Panc1 (cell line): ENCODE measurements at regions not wholly inside any gene's neighbourhood (a gene's known extent, or its start where the extent isn't known, plus 50 kb on each side); places are given as distances from the start of the nearest gene placed in this dataset.

Source experiments
- ATAC-seq: fragments of 200-7000 bp; cut with Tn5 transposase; 2 replicates; pipeline ENCODE4 v1.9.1; 2020; ENCODE audit warnings: mild to moderate bottlenecking, moderate library complexity
- BruUV-seq: library from RNA; stranded (reverse); fragments of 400-500 nt; replicated peaks from 2 replicates; lab custom pipeline; 2021; lab: Mats Ljungman, UMichigan
- CTCF ChIA-PET: fragments of 300-600 bp; sonication (Branson Sonifier 250); formaldehyde crosslinking; loops from one replicate; lab custom pipeline; 2022; ENCODE audit warnings: antibody characterized with exemption; lab: Charles Lee
- POLR2A ChIA-PET: fragments of 300-600 bp; sonication (Branson Sonifier 250); formaldehyde crosslinking; loops from one replicate; lab custom pipeline; 2022; ENCODE audit warnings: antibody characterized with exemption; lab: Charles Lee
- DNase-seq: peaks from one replicate; pipeline ENCODE4 v3.0.0-alpha.2; 2010; ENCODE audit warnings: low read depth, low spot score
- H3K27ac ChIP-seq: 2 replicates; pipeline ENCODE4 v1.5.1; 2011; ENCODE audit warnings: mild to moderate bottlenecking, low read length, inconsistent platforms
- H3K27me3 ChIP-seq: fragments of 200-500 bp; sonication (Bioruptor generic); 2 replicates; pipeline ENCODE4 v1.6.0; 2014; ENCODE audit warnings: low read length, inconsistent platforms; ENCODE audit not compliant: control insufficient read depth, insufficient read depth
- H3K36me3 ChIP-seq: fragments of 200-500 bp; sonication (Bioruptor generic); 2 replicates; pipeline ENCODE4 v1.5.1; 2014; ENCODE audit warnings: inconsistent platforms, mild to moderate bottlenecking, low read length, moderate library complexity; ENCODE audit not compliant: control insufficient read depth, insufficient read depth
- H3K4me1 ChIP-seq: 2 replicates; pipeline ENCODE4 v1.5.1; 2011; ENCODE audit warnings: inconsistent platforms, mild to moderate bottlenecking, low read length, moderate library complexity; ENCODE audit not compliant: control insufficient read depth, insufficient read depth
- H3K4me3 ChIP-seq, 2 experiments: 2 replicates each; pipeline ENCODE4 v1.5.1; 2011 to 2012; ENCODE audit warnings: low read depth in 2 of 2, low read length in 2 of 2, mild to moderate bottlenecking in 2 of 2, inconsistent platforms in 1 of 2, moderate library complexity in 1 of 2
- H3K9me3 ChIP-seq: fragments of 200-500 bp; sonication (Bioruptor generic); 2 replicates; pipeline ENCODE4 v1.5.1; 2014; ENCODE audit warnings: low read depth, mild to moderate bottlenecking, inconsistent platforms, low read length, moderate library complexity; ENCODE audit not compliant: control insufficient read depth, insufficient read depth
- POLR2AphosphoS5 ChIP-seq: IDR thresholded peaks from 2 replicates; pipeline ENCODE4 v1.6.1; 2012; ENCODE audit warnings: mild to moderate bottlenecking, low read depth, low read length, moderate library complexity
- SIN3A ChIP-seq: IDR thresholded peaks from 2 replicates; pipeline ENCODE4 v1.6.1; 2012; ENCODE audit warnings: low read depth, mild to moderate bottlenecking, low read length, moderate library complexity, borderline replicate concordance; ENCODE audit not compliant: insufficient read depth
- TCF7L2 ChIP-seq: IDR thresholded peaks from 2 replicates; pipeline ENCODE4 v1.6.1; 2011; ENCODE audit warnings: mild to moderate bottlenecking, low read depth, low read length, inconsistent platforms
- in situ Hi-C: cut with HindIII; loops from 2 replicates; pipeline ENCODE4 v1.10.0; 2016; ENCODE audit warnings: low sequenced_read_pairs, low pct_unique_long_range_greater_than_20kb
- intact Hi-C: fragments of 100-400 bp; cut with micrococcal nuclease; formaldehyde crosslinking; loops from one replicate; pipeline ENCODE4 v1.10.0; 2022; ENCODE audit not compliant: unreplicated experiment
- TF ChIP-seq, protein P1 (sequence below): fragments of 450-650 bp; IDR thresholded peaks from 2 replicates; pipeline ENCODE4 v1.5.1; 2017; ENCODE audit warnings: mild to moderate bottlenecking
- TF ChIP-seq, protein P2 (sequence below), 2 experiments: IDR thresholded peaks; 2 replicates each; pipeline ENCODE4 v1.6.1; 2011 to 2012; ENCODE audit warnings: low read depth in 2 of 2, control low read depth in 1 of 2, low read length in 1 of 2, mild to moderate bottlenecking in 1 of 2, moderate library complexity in 1 of 2; ENCODE audit not compliant: insufficient read depth in 1 of 2

DNA sequence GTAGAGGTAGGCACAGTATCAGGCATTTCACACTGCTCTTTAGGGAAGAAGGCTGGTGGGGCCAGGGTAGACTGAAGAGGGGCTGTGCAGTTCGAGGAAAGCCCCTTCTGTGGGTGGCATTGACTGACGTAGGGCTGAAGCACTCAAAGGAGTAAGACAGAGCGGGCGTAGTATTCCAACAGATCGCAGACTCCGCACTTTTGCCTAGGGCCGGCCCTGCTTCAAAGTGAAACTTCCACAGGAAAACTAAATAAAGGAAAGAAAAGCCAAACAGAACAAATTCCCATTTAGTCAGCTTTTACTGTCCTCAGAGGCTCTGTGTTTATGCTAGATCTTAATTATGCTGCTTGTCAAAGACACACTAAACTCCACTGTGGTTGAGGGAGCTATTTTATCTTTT is 493.0 kb upstream of the WWC1 start:
- H3K27me3 ChIP-seq = no peaks in the 10 kb centered on the region
- in situ Hi-C loops = no loop called here
- H3K9me3 ChIP-seq = no peaks in the 10 kb centered on the region
- H3K36me3 ChIP-seq = no peaks in the 10 kb centered on the region
- CTCF ChIA-PET = no interaction called here
- H3K27ac ChIP-seq = no peak overlapping the region
- TF ChIP-seq, protein P1, sequence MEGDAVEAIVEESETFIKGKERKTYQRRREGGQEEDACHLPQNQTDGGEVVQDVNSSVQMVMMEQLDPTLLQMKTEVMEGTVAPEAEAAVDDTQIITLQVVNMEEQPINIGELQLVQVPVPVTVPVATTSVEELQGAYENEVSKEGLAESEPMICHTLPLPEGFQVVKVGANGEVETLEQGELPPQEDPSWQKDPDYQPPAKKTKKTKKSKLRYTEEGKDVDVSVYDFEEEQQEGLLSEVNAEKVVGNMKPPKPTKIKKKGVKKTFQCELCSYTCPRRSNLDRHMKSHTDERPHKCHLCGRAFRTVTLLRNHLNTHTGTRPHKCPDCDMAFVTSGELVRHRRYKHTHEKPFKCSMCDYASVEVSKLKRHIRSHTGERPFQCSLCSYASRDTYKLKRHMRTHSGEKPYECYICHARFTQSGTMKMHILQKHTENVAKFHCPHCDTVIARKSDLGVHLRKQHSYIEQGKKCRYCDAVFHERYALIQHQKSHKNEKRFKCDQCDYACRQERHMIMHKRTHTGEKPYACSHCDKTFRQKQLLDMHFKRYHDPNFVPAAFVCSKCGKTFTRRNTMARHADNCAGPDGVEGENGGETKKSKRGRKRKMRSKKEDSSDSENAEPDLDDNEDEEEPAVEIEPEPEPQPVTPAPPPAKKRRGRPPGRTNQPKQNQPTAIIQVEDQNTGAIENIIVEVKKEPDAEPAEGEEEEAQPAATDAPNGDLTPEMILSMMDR = no peak
- TF ChIP-seq TCF7L2 = no peak
- TF ChIP-seq, protein P2, sequence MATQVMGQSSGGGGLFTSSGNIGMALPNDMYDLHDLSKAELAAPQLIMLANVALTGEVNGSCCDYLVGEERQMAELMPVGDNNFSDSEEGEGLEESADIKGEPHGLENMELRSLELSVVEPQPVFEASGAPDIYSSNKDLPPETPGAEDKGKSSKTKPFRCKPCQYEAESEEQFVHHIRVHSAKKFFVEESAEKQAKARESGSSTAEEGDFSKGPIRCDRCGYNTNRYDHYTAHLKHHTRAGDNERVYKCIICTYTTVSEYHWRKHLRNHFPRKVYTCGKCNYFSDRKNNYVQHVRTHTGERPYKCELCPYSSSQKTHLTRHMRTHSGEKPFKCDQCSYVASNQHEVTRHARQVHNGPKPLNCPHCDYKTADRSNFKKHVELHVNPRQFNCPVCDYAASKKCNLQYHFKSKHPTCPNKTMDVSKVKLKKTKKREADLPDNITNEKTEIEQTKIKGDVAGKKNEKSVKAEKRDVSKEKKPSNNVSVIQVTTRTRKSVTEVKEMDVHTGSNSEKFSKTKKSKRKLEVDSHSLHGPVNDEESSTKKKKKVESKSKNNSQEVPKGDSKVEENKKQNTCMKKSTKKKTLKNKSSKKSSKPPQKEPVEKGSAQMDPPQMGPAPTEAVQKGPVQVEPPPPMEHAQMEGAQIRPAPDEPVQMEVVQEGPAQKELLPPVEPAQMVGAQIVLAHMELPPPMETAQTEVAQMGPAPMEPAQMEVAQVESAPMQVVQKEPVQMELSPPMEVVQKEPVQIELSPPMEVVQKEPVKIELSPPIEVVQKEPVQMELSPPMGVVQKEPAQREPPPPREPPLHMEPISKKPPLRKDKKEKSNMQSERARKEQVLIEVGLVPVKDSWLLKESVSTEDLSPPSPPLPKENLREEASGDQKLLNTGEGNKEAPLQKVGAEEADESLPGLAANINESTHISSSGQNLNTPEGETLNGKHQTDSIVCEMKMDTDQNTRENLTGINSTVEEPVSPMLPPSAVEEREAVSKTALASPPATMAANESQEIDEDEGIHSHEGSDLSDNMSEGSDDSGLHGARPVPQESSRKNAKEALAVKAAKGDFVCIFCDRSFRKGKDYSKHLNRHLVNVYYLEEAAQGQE (IDR thresholded peaks at IDR 0.05; ENCODE audit: insufficient read depth in 1 of 2, low read depth in 2 of 2, low read length in 1 of 2) = no peak
- no peak for TF ChIP-seq SIN3A
- no peak for TF ChIP-seq POLR2AphosphoS5
- DNase-seq (no peak), ATAC-seq (no peak)
- no peak overlapping the region for H3K4me3 ChIP-seq
- BruUV-seq = no TSS peak
- POLR2A ChIA-PET = no interaction called here
- intact Hi-C loops = no loop called here
- H3K4me1 ChIP-seq = no peaks in the 10 kb centered on the region

DNA sequence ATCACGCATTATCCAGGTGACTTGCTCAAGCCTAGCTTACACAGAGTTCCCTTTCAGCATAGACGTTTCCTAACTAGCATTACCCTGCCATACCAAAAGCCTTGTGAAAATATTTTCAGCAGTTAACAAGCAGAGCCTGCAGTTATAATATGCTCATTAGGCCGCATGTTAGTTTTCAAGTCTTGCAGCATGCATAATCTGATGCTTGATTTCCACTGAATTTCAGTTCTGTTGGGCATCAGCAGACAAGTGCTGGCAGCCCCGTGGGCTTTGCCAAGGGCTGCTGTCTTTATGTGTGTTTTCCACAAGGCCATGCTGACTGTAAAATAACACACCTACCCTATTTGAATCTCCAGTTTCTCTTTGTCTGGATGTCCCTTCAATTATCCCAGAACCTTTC is 491.0 kb upstream of the WWC1 start:
- in situ Hi-C loops (no loop called here), intact Hi-C loops (no loop called here)
- no peaks in the 10 kb centered on the region for H3K27me3 ChIP-seq
- CTCF ChIA-PET = no interaction called here
- DNase-seq (no peak), ATAC-seq (no peak)
- no peaks in the 10 kb centered on the region for H3K9me3 ChIP-seq
- H3K4me3 ChIP-seq = no peak overlapping the region
- TF ChIP-seq POLR2AphosphoS5 (no peak), SIN3A (no peak), TCF7L2 (no peak)
- TF ChIP-seq, protein P1 = no peak
- TF ChIP-seq, protein P2 (IDR thresholded peaks at IDR 0.05; ENCODE audit: insufficient read depth in 1 of 2, low read depth in 2 of 2, low read length in 1 of 2) = no peak
- H3K27ac ChIP-seq = no peak overlapping the region
- H3K36me3 ChIP-seq = no peaks in the 10 kb centered on the region
- POLR2A ChIA-PET = no interaction called here
- H3K4me1 ChIP-seq = no peaks in the 10 kb centered on the region
- BruUV-seq = no TSS peak
